Liver (tissue), 8 donors: ENCODE measurements at regions not wholly inside any gene's neighbourhood (a gene's known extent, or its start where the extent isn't known, plus 50 kb on each side); places are given as distances from the start of the nearest gene placed in this dataset.

Experiments
- DNase-seq: peaks from one replicate; pipeline ENCODE4 v3.0.0-alpha.2; 2017; ENCODE audit warnings: low spot score
- H3K27ac ChIP-seq, 2 donors: one replicate each; pipeline ENCODE4 v1.7.0; 2013; ENCODE audit warnings: inconsistent platforms in 2 of 2, low read length in 2 of 2, control low read depth in 1 of 2, low read depth in 1 of 2, mild to moderate bottlenecking in 1 of 2
- H3K27me3 ChIP-seq, 4 donors: one replicate each; pipeline versions ENCODE4 v1.6.1 to v1.7.0; 2013; ENCODE audit warnings: low read length in 3 of 4, inconsistent platforms in 1 of 4, mild to moderate bottlenecking in 1 of 4, moderate library complexity in 1 of 4; ENCODE audit not compliant: control insufficient read depth in 4 of 4, insufficient read depth in 4 of 4
- H3K36me3 ChIP-seq, 4 donors: one replicate each; pipeline versions ENCODE4 v1.6.1 to v1.7.0; 2013; ENCODE audit warnings: low read length in 3 of 4, mild to moderate bottlenecking in 3 of 4, low read depth in 1 of 4, moderate library complexity in 1 of 4; ENCODE audit not compliant: control insufficient read depth in 4 of 4, insufficient read depth in 3 of 4
- H3K4me1 ChIP-seq, 4 donors: one replicate each; pipeline versions ENCODE4 v1.6.1 to v1.7.0; 2013; ENCODE audit warnings: low read length in 3 of 4, mild to moderate bottlenecking in 3 of 4, moderate library complexity in 1 of 4; ENCODE audit not compliant: control insufficient read depth in 4 of 4, insufficient read depth in 4 of 4
- H3K4me3 ChIP-seq, 3 donors: one replicate each; pipeline versions ENCODE4 v1.6.1 to v1.7.0; 2013; ENCODE audit warnings: low read length in 3 of 3, control low read depth in 1 of 3, low read depth in 1 of 3, mild to moderate bottlenecking in 1 of 3
- H3K9ac ChIP-seq, 2 donors: one replicate each; pipeline ENCODE4 v1.7.0; 2013; ENCODE audit warnings: low read length in 2 of 2, mild to moderate bottlenecking in 2 of 2, moderate library complexity in 2 of 2, control low read depth in 1 of 2, low read depth in 1 of 2
- H3K9me3 ChIP-seq, 4 donors: one replicate each; pipeline versions ENCODE4 v1.6.1 to v1.7.0; 2013; ENCODE audit warnings: low read length in 3 of 4; ENCODE audit not compliant: control insufficient read depth in 4 of 4
- EGR1 ChIP-seq, 2 donors: IDR thresholded peaks; 2 replicates each; pipeline ENCODE4 v1.6.1; 2016 to 2018; ENCODE audit warnings: antibody characterized with exemption in 2 of 2, low read depth in 2 of 2
- FOXA1 ChIP-seq: IDR thresholded peaks from 2 replicates; pipeline ENCODE4 v1.6.1; 2016; ENCODE audit warnings: antibody characterized with exemption
- FOXA2 ChIP-seq: IDR thresholded peaks from 2 replicates; pipeline ENCODE4 v1.6.1; 2016; ENCODE audit warnings: antibody characterized with exemption
- GABPA ChIP-seq, 2 donors: IDR thresholded peaks in 1 of 2; conservative IDR thresholded peaks in 1 of 2; 2 replicates each; pipeline ENCODE4 v1.6.1; 2016; ENCODE audit warnings: antibody characterized with exemption in 2 of 2, mild to moderate bottlenecking in 1 of 2, moderate library complexity in 1 of 2
- HNF4A ChIP-seq, 2 donors: conservative IDR thresholded peaks; 2 replicates each; pipeline ENCODE4 v1.6.1; 2016; ENCODE audit warnings: antibody characterized with exemption in 2 of 2, mild to moderate bottlenecking in 2 of 2
- HNF4G ChIP-seq: IDR thresholded peaks from 2 replicates; pipeline ENCODE4 v1.6.1; 2016; ENCODE audit warnings: antibody characterized with exemption
- JUND ChIP-seq, 2 donors: IDR thresholded peaks; 2 replicates each; pipeline ENCODE4 v1.6.1; 2016; ENCODE audit warnings: antibody characterized with exemption in 2 of 2
- MAX ChIP-seq: IDR thresholded peaks from 2 replicates; pipeline ENCODE4 v1.6.1; 2016; ENCODE audit warnings: antibody characterized with exemption
- NR2F2 ChIP-seq: IDR thresholded peaks from 2 replicates; pipeline ENCODE4 v1.6.1; 2016; ENCODE audit warnings: antibody characterized with exemption
- RAD21 ChIP-seq, 2 donors: IDR thresholded peaks; 2 replicates each; pipeline ENCODE4 v1.6.1; 2016; ENCODE audit warnings: antibody characterized with exemption in 2 of 2, mild to moderate bottlenecking in 2 of 2
- REST ChIP-seq: IDR thresholded peaks from 2 replicates; pipeline ENCODE4 v1.6.1; 2016; ENCODE audit warnings: antibody characterized with exemption, mild to moderate bottlenecking
- RXRA ChIP-seq, 2 donors: IDR thresholded peaks; 2 replicates each; pipeline ENCODE4 v1.6.1; 2017 to 2018; ENCODE audit warnings: antibody characterized with exemption in 2 of 2, mild to moderate bottlenecking in 1 of 2
- SP1 ChIP-seq: IDR thresholded peaks from 2 replicates; pipeline ENCODE4 v1.6.1; 2018; ENCODE audit warnings: antibody characterized with exemption, mild to moderate bottlenecking
- YY1 ChIP-seq: IDR thresholded peaks from 2 replicates; pipeline ENCODE4 v1.6.1; 2016; ENCODE audit warnings: antibody characterized with exemption, mild to moderate bottlenecking
- ZBTB33 ChIP-seq: IDR thresholded peaks from 2 replicates; pipeline ENCODE4 v1.6.1; 2016; ENCODE audit warnings: antibody characterized with exemption
- WGBS: extraction: QIAGEN DNeasy Blood & Tissue Kit; methylation state at CpG from one replicate; pipeline ENCODE4 v1.1.7; 2013; 5-methylcytosine and 5-hydroxymethylcytosine counted together
- TF ChIP-seq, protein P1 (sequence below): fragments of 150-350 bp; IDR thresholded peaks from 2 replicates; pipeline ENCODE4 v1.5.1; 2017; ENCODE audit warnings: improper control_type of control experiment, low read depth, low read length; ENCODE audit not compliant: missing input control
- TF ChIP-seq, protein P2 (sequence below): IDR thresholded peaks from 2 replicates; pipeline ENCODE4 v1.6.1; 2016; ENCODE audit warnings: antibody characterized with exemption
- donor health status: healthy.
- donor health status: healthy.
- donor health status: healthy.
- donor health status: healthy.
- donor health status: healthy.

GRCh38 chr13:103437651-103438050 is 371.4 kb upstream of the SLC10A2 start:
- Histone ChIP-seq H3K9me3 (no peaks in the 10 kb centered on the region), H3K27me3 (no peaks in the 10 kb centered on the region), H3K4me3 (no peak overlapping the region), H3K4me1 (no peaks in the 10 kb centered on the region), H3K36me3 (no peaks in the 10 kb centered on the region), H3K9ac (no peak overlapping the region), H3K27ac (no peak overlapping the region)
- whole genome bisulfite sequencing: 87% methylated on average over 1 of the region's 1 CpG
- no peak for TF ChIP-seq YY1
- TF ChIP-seq, protein P1, sequence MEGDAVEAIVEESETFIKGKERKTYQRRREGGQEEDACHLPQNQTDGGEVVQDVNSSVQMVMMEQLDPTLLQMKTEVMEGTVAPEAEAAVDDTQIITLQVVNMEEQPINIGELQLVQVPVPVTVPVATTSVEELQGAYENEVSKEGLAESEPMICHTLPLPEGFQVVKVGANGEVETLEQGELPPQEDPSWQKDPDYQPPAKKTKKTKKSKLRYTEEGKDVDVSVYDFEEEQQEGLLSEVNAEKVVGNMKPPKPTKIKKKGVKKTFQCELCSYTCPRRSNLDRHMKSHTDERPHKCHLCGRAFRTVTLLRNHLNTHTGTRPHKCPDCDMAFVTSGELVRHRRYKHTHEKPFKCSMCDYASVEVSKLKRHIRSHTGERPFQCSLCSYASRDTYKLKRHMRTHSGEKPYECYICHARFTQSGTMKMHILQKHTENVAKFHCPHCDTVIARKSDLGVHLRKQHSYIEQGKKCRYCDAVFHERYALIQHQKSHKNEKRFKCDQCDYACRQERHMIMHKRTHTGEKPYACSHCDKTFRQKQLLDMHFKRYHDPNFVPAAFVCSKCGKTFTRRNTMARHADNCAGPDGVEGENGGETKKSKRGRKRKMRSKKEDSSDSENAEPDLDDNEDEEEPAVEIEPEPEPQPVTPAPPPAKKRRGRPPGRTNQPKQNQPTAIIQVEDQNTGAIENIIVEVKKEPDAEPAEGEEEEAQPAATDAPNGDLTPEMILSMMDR: no peak
- TF ChIP-seq SP1: no peak
- no peak for TF ChIP-seq RXRA (IDR thresholded peaks at IDR 0.05)
- no peak for TF ChIP-seq JUND (IDR thresholded peaks at IDR 0.05)
- TF ChIP-seq MAX: no peak
- no peak for TF ChIP-seq REST
- TF ChIP-seq RAD21 (IDR thresholded peaks at IDR 0.05): no peak
- no peak for TF ChIP-seq ZBTB33
- TF ChIP-seq EGR1 (IDR thresholded peaks at IDR 0.05; ENCODE audit: low read depth in 2 of 2): no peak
- TF ChIP-seq GABPA (IDR thresholded peaks at IDR 0.05 in 1 of 2, conservative IDR thresholded peaks at IDR 0.05 in 1 of 2): no peak
- no peak for TF ChIP-seq FOXA2
- TF ChIP-seq HNF4A (conservative IDR thresholded peaks at IDR 0.05): no peak
- TF ChIP-seq HNF4G: no peak
- no peak for TF ChIP-seq FOXA1
- TF ChIP-seq NR2F2: no peak
- TF ChIP-seq, protein P2, sequence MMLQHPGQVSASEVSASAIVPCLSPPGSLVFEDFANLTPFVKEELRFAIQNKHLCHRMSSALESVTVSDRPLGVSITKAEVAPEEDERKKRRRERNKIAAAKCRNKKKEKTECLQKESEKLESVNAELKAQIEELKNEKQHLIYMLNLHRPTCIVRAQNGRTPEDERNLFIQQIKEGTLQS: no peak
- DNase-seq: no peak
